Caco-2 (cell line): ENCODE measurements at regions not wholly inside any gene's neighbourhood (a gene's known extent, or its start where the extent isn't known, plus 50 kb on each side); places are given as distances from the start of the nearest gene placed in this dataset.

ENCODE experiments used
- BruUV-seq: library from RNA; stranded (reverse); fragments of 400-500 nt; replicated peaks from 2 replicates; lab custom pipeline; 2021; lab: Mats Ljungman, UMichigan
- CTCF ChIA-PET: fragments of 300-600 bp; sonication (Branson Sonifier 250); formaldehyde crosslinking; loops from one replicate; lab custom pipeline; 2022; ENCODE audit warnings: antibody characterized with exemption; lab: Charles Lee
- POLR2A ChIA-PET: fragments of 300-600 bp; sonication (Branson Sonifier 250); formaldehyde crosslinking; loops from one replicate; lab custom pipeline; 2022; ENCODE audit warnings: antibody characterized with exemption; lab: Charles Lee
- DNase-seq, 2 experiments: peaks; one replicate each; pipeline versions ENCODE4 v3.0.0 to v3.0.0-alpha.2; 2020 to 2022
- H3K27me3 ChIP-seq: replicated peaks from 2 replicates; pipeline ENCODE4 v1.6.0; 2011; ENCODE audit warnings: low read length; ENCODE audit not compliant: control insufficient read depth, insufficient read depth
- H3K36me3 ChIP-seq: 2 replicates; pipeline ENCODE4 v1.5.1; 2011; ENCODE audit warnings: low read length; ENCODE audit not compliant: control insufficient read depth, insufficient read depth
- H3K4me1 ChIP-seq: fragments of 250-450 bp; sonication (Bioruptor Pico); 2 replicates; pipeline ENCODE4 v1.5.1; 2020; ENCODE audit warnings: mild to moderate bottlenecking
- H3K4me3 ChIP-seq: 2 replicates; pipeline ENCODE4 v1.5.1; 2011; ENCODE audit warnings: low read depth, mild to moderate bottlenecking, control low read depth, low read length
- H3K9me3 ChIP-seq: fragments of 250-450 bp; sonication (Bioruptor Pico); 2 replicates; pipeline ENCODE4 v1.5.1; 2020; ENCODE audit warnings: mild to moderate bottlenecking, moderate library complexity
- H3K27ac Mint-ChIP-seq: one replicate; pipeline ENCODE4 v1.8.0; 2022; ENCODE audit warnings: mixed read lengths; ENCODE audit not compliant: unreplicated experiment
- H3K27me3 Mint-ChIP-seq: one replicate; pipeline ENCODE4 v1.8.0; 2022; ENCODE audit warnings: mixed read lengths; ENCODE audit not compliant: insufficient read depth, unreplicated experiment
- H3K36me3 Mint-ChIP-seq: one replicate; pipeline ENCODE4 v1.8.0; 2022; ENCODE audit warnings: mild to moderate bottlenecking, mixed read lengths; ENCODE audit not compliant: insufficient read depth, unreplicated experiment
- H3K4me1 Mint-ChIP-seq: one replicate; pipeline ENCODE4 v1.8.0; 2022; ENCODE audit warnings: low read depth, mixed read lengths; ENCODE audit not compliant: unreplicated experiment
- H3K4me3 Mint-ChIP-seq: one replicate; pipeline ENCODE4 v1.8.0; 2022; ENCODE audit warnings: mild to moderate bottlenecking, moderate library complexity, mixed read lengths; ENCODE audit not compliant: unreplicated experiment
- H3K9me3 Mint-ChIP-seq: one replicate; pipeline ENCODE4 v1.8.0; 2022; ENCODE audit warnings: mixed read lengths; ENCODE audit not compliant: unreplicated experiment
- intact Hi-C: fragments of 100-400 bp; cut with micrococcal nuclease; formaldehyde crosslinking; loops from one replicate; pipeline ENCODE4 v1.10.0; 2022; ENCODE audit not compliant: unreplicated experiment
- TF ChIP-seq, protein P1 (sequence below), 2 experiments: fragments of 200-600 bp in 1 of 2; IDR thresholded peaks; 1 replicate in 1 of 2; 2 replicates in 1 of 2; pipeline versions ENCODE4 v1.5.1 to v1.8.0; 2011 to 2022; ENCODE audit warnings: antibody characterized with exemption in 1 of 2, control low read depth in 1 of 2, inconsistent platforms in 1 of 2, low read depth in 1 of 2, low read length in 1 of 2, mild to moderate bottlenecking in 1 of 2, moderate library complexity in 1 of 2; ENCODE audit not compliant: insufficient read depth in 1 of 2, severe bottlenecking in 1 of 2, unreplicated experiment in 1 of 2

DNA sequence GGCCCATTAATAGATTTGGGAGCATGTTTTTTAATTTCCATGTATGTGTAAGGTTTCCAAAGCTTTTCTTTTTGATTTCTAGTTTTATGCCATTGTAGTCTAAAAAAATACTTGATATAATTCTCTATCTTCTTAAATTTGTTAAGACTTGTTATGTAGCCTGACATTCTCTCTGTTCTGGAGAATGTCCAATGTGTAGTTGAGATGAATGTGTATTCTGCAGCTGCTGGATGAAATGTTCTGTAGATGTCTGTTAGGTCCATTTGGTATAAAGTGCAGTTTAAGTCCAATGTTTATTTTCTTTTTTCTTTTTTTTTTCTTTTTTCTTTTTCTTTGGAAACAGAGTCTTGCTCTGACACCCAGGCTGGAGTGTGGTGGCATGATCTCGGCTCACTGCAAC lies 378.5 kb upstream of the MAD2L1 start:
- H3K9me3 Mint-ChIP-seq = no peaks in the 10 kb centered on the region
- TF ChIP-seq, protein P1, sequence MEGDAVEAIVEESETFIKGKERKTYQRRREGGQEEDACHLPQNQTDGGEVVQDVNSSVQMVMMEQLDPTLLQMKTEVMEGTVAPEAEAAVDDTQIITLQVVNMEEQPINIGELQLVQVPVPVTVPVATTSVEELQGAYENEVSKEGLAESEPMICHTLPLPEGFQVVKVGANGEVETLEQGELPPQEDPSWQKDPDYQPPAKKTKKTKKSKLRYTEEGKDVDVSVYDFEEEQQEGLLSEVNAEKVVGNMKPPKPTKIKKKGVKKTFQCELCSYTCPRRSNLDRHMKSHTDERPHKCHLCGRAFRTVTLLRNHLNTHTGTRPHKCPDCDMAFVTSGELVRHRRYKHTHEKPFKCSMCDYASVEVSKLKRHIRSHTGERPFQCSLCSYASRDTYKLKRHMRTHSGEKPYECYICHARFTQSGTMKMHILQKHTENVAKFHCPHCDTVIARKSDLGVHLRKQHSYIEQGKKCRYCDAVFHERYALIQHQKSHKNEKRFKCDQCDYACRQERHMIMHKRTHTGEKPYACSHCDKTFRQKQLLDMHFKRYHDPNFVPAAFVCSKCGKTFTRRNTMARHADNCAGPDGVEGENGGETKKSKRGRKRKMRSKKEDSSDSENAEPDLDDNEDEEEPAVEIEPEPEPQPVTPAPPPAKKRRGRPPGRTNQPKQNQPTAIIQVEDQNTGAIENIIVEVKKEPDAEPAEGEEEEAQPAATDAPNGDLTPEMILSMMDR (IDR thresholded peaks at IDR 0.05; ENCODE audit: insufficient read depth in 1 of 2, low read depth in 1 of 2, low read length in 1 of 2, severe bottlenecking in 1 of 2, unreplicated experiment in 1 of 2) = no peak
- Histone ChIP-seq H3K9me3 (no peaks in the 10 kb centered on the region), H3K4me3 (no peak overlapping the region), H3K27me3 (no peaks in the 10 kb centered on the region), H3K4me1 (no peaks in the 10 kb centered on the region), H3K36me3 (no peaks in the 10 kb centered on the region)
- no peak for DNase-seq
- ChIA-PET CTCF (no interaction called here), POLR2A (no interaction called here)
- H3K27ac Mint-ChIP-seq = no peak overlapping the region
- peaks cover 2% of the 10 kb centered on the region for H3K27me3 Mint-ChIP-seq
- BruUV-seq = no TSS peak
- no peaks in the 10 kb centered on the region for H3K36me3 Mint-ChIP-seq
- no peak overlapping the region for H3K4me3 Mint-ChIP-seq
- no peaks in the 10 kb centered on the region for H3K4me1 Mint-ChIP-seq
- intact Hi-C loops = no loop called here

DNA sequence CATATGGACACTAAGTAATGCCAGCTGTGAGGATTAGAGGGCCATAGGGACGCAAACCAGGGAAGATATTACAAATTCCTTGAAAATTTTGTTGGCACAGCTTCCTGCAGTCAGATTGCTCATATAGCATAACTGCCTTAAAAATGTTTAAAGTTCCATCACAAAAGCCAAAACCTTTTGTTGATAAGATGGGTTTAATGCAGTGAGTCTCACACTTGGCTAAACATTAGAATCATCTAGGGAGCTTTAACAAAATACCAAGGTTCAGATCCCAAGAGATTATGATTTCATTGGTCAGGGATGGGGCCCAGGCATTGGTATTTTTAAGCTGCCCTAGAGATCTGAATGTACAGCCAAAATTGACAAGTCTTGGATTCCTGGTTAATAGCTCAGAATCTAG lies 376.5 kb upstream of the MAD2L1 start:
- Mint-ChIP-seq H3K4me3 (no peak overlapping the region), H3K4me1 (no peaks in the 10 kb centered on the region), H3K27ac (no peak overlapping the region), H3K9me3 (no peaks in the 10 kb centered on the region), H3K36me3 (no peaks in the 10 kb centered on the region), H3K27me3 (peaks cover 2% of the 10 kb centered on the region)
- Histone ChIP-seq H3K9me3 (no peaks in the 10 kb centered on the region), H3K27me3 (no peaks in the 10 kb centered on the region), H3K4me1 (no peaks in the 10 kb centered on the region), H3K36me3 (no peaks in the 10 kb centered on the region), H3K4me3 (no peak overlapping the region)
- POLR2A ChIA-PET = no interaction called here
- TF ChIP-seq, protein P1 (IDR thresholded peaks at IDR 0.05; ENCODE audit: insufficient read depth in 1 of 2, low read depth in 1 of 2, low read length in 1 of 2, severe bottlenecking in 1 of 2, unreplicated experiment in 1 of 2) = no peak
- intact Hi-C loops = no loop called here
- CTCF ChIA-PET = no interaction called here
- no TSS peak for BruUV-seq
- DNase-seq = no peak

DNA sequence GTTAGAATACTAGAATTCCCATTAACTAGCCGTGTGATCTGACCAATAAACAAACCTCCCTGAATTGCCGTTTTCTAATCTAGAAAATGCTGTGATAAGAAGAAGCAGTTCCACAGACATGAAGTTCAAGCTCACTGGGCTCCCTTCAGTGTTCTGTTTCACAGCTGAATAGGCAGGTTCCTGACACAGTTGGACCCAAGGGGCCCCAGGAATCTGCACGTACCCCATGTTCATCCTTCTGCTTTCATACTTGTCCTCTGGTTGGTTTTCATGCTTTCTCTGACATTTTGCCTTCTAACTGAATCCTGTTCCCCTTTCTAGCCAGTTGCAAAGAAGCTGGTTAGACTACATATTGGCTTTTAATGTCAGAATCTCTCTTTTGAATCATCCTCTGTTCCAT lies 374.1 kb upstream of the MAD2L1 start:
- Histone ChIP-seq H3K27me3 (no peaks in the 10 kb centered on the region), H3K36me3 (no peaks in the 10 kb centered on the region), H3K9me3 (no peaks in the 10 kb centered on the region), H3K4me3 (no peak overlapping the region), H3K4me1 (no peaks in the 10 kb centered on the region)
- no peak for DNase-seq
- Mint-ChIP-seq H3K27ac (no peak overlapping the region), H3K4me1 (no peaks in the 10 kb centered on the region), H3K27me3 (peaks cover 2% of the 10 kb centered on the region), H3K9me3 (no peaks in the 10 kb centered on the region), H3K4me3 (no peak overlapping the region), H3K36me3 (no peaks in the 10 kb centered on the region)
- TF ChIP-seq, protein P1 (IDR thresholded peaks at IDR 0.05; ENCODE audit: insufficient read depth in 1 of 2, low read depth in 1 of 2, low read length in 1 of 2, severe bottlenecking in 1 of 2, unreplicated experiment in 1 of 2) = no peak
- no TSS peak for BruUV-seq
- POLR2A ChIA-PET = no interaction called here
- CTCF ChIA-PET = no interaction called here
- intact Hi-C loops = no loop called here
